ENCODE measurements at regions not wholly inside any gene's neighbourhood (a gene's known extent, or its start where the extent isn't known, plus 50 kb on each side); places are given as distances from the start of the nearest gene placed in this dataset.

GRCh38 chr1:30377230-30378002 lies 346.0 kb downstream of the MATN1 start:
- no peaks in the 10 kb centered on the region for H3K9me3 ChIP-seq (replicated peaks)
- H3K4me3 ChIP-seq = no peak overlapping the region
- peaks cover 28% of the 10 kb centered on the region for H3K4me1 ChIP-seq
- peaks cover 3% of the 10 kb centered on the region; the same call in 1 of the 2 replicates for H3K27me3 ChIP-seq
- DNase-seq = peak; percentile 76 to 86
- no peaks in the 10 kb centered on the region for H3K36me3 ChIP-seq
- H3K27ac ChIP-seq = peak overlapping the region; percentile 50

GRCh38 chr1:30376054-30376697 lies 347.2 kb downstream of the MATN1 start:
- no peak overlapping the region for H3K27ac ChIP-seq
- no peaks in the 10 kb centered on the region for H3K9me3 ChIP-seq (replicated peaks)
- DNase-seq = no peak
- peaks cover 3% of the 10 kb centered on the region; the same call in 1 of the 2 replicates for H3K27me3 ChIP-seq
- no peak overlapping the region for H3K4me3 ChIP-seq
- no peaks in the 10 kb centered on the region for H3K36me3 ChIP-seq
- H3K4me1 ChIP-seq = peaks cover 31% of the 10 kb centered on the region

GRCh38 chr1:30375156-30375555 lies 348.2 kb downstream of the MATN1 start:
- DNase-seq = no peak
- Histone ChIP-seq H3K27ac (no peak overlapping the region), H3K4me1 (peaks cover 30% of the 10 kb centered on the region), H3K36me3 (no peaks in the 10 kb centered on the region), H3K9me3 (replicated peaks) (no peaks in the 10 kb centered on the region), H3K4me3 (no peak overlapping the region), H3K27me3 (peaks cover 3% of the 10 kb centered on the region; the same call in 1 of the 2 replicates)

- Histone ChIP-seq H3K27me3 (peaks cover 3% of the 10 kb centered on the region; the same call in 1 of the 2 replicates), H3K36me3 (no peaks in the 10 kb centered on the region), H3K9me3 (replicated peaks) (no peaks in the 10 kb centered on the region), H3K27ac (no peak overlapping the region), H3K4me3 (no peak overlapping the region), H3K4me1 (peaks cover 23% of the 10 kb centered on the region)
- DNase-seq = no peak
Measured at GRCh38 chr1:30374400-30375070, 348.9 kb downstream of the MATN1 start.

- H3K4me3 ChIP-seq = no peak overlapping the region
- H3K36me3 ChIP-seq = no peaks in the 10 kb centered on the region
- H3K4me1 ChIP-seq = peaks cover 19% of the 10 kb centered on the region
- H3K27ac ChIP-seq = no peak overlapping the region
- peaks cover 3% of the 10 kb centered on the region; the same call in 1 of the 2 replicates for H3K27me3 ChIP-seq
- DNase-seq = no peak
- H3K9me3 ChIP-seq (replicated peaks) = no peaks in the 10 kb centered on the region
Measured at GRCh38 chr1:30373471-30374399, 349.6 kb downstream of the MATN1 start.

GRCh38 chr1:30372792-30373433 lies 350.5 kb downstream of the MATN1 start:
- H3K4me1 ChIP-seq = peaks cover 11% of the 10 kb centered on the region
- peak in 1 of 2 experiments; percentile 31 for DNase-seq
- peaks cover 3% of the 10 kb centered on the region; the same call in 1 of the 2 replicates for H3K27me3 ChIP-seq

GRCh38 chr1:30371888-30372791 lies 351.2 kb downstream of the MATN1 start:
- Histone ChIP-seq H3K27ac (no peak overlapping the region), H3K27me3 (peaks cover 3% of the 10 kb centered on the region; the same call in 1 of the 2 replicates), H3K36me3 (no peaks in the 10 kb centered on the region), H3K4me1 (peaks cover 3% of the 10 kb centered on the region; the same call in 1 of the 2 replicates), H3K9me3 (replicated peaks) (no peaks in the 10 kb centered on the region), H3K4me3 (no peak overlapping the region)
- DNase-seq = no peak

More at GRCh38 chr1:30372792-30373433, 350.5 kb downstream of the MATN1 start:
- no peaks in the 10 kb centered on the region for H3K9me3 ChIP-seq (replicated peaks)
- no peaks in the 10 kb centered on the region for H3K36me3 ChIP-seq
- H3K27ac ChIP-seq = no peak overlapping the region
- no peak overlapping the region for H3K4me3 ChIP-seq

- Histone ChIP-seq H3K4me3 (no peak overlapping the region), H3K36me3 (no peaks in the 10 kb centered on the region), H3K27me3 (peaks cover 3% of the 10 kb centered on the region; the same call in 1 of the 2 replicates), H3K27ac (no peak overlapping the region), H3K4me1 (0 out of 2 replicates have a peak, but pooled peaks cover 3% of the 10 kb centered on the region), H3K9me3 (replicated peaks) (no peaks in the 10 kb centered on the region)
- no peak for DNase-seq
Measured at GRCh38 chr1:30371179-30371788, 352.1 kb downstream of the MATN1 start.

- Histone ChIP-seq H3K36me3 (no peaks in the 10 kb centered on the region), H3K9me3 (replicated peaks) (no peaks in the 10 kb centered on the region), H3K27me3 (peaks cover 3% of the 10 kb centered on the region; the same call in 1 of the 2 replicates), H3K4me3 (no peak overlapping the region), H3K4me1 (0 out of 2 replicates have a peak, but pooled peaks cover 3% of the 10 kb centered on the region), H3K27ac (no peak overlapping the region)
- DNase-seq = no peak
Measured at GRCh38 chr1:30368651-30369240, 354.6 kb downstream of the MATN1 start.

GRCh38 chr1:30366911-30367310 lies 356.5 kb downstream of the MATN1 start:
- Histone ChIP-seq H3K27me3 (no peaks in the 10 kb centered on the region), H3K9me3 (replicated peaks) (no peaks in the 10 kb centered on the region), H3K27ac (no peak overlapping the region), H3K4me1 (0 out of 2 replicates have a peak, but pooled peaks cover under 1% of the 10 kb centered on the region), H3K4me3 (no peak overlapping the region), H3K36me3 (no peaks in the 10 kb centered on the region)
- DNase-seq = peak in 1 of 2 experiments; percentile 23

GRCh38 chr1:30366199-30366598 lies 357.2 kb downstream of the MATN1 start:
- DNase-seq = no peak
- H3K27ac ChIP-seq = no peak overlapping the region
- no peaks in the 10 kb centered on the region for H3K4me1 ChIP-seq
- no peaks in the 10 kb centered on the region for H3K9me3 ChIP-seq (replicated peaks)
- no peaks in the 10 kb centered on the region for H3K27me3 ChIP-seq
- H3K4me3 ChIP-seq = no peak overlapping the region
- H3K36me3 ChIP-seq = no peaks in the 10 kb centered on the region

GRCh38 chr1:30365596-30365995 lies 357.8 kb downstream of the MATN1 start:
- no peak for DNase-seq
- Histone ChIP-seq H3K27me3 (no peaks in the 10 kb centered on the region; the same call in 1 of the 2 replicates), H3K4me3 (no peak overlapping the region), H3K9me3 (replicated peaks) (no peaks in the 10 kb centered on the region), H3K27ac (no peak overlapping the region), H3K4me1 (no peaks in the 10 kb centered on the region), H3K36me3 (no peaks in the 10 kb centered on the region)
